ENCODE measurements at regions not wholly inside any gene's neighbourhood (a gene's known extent, or its start where the extent isn't known, plus 50 kb on each side); places are given as distances from the start of the nearest gene placed in this dataset.

- no peak for DNase-seq
Measured at GRCh38 chr9:79384501-79384900, 187.3 kb upstream of the TLE4 start.

GRCh38 chr9:79387101-79387835 lies 184.5 kb upstream of the TLE4 start:
- intact Hi-C loops (cut with DNase I): no loop called here
- Histone ChIP-seq H3K27ac (ENCODE audit: low read length) (no peak overlapping the region), H3K27me3 (ENCODE audit: control insufficient read depth, insufficient read depth) (no peaks in the 10 kb centered on the region), H3K9me3 (ENCODE audit: control insufficient read depth, low read length) (no peaks in the 10 kb centered on the region), H3K4me3 (ENCODE audit: low read length) (no peak overlapping the region), H3K4me1 (ENCODE audit: control insufficient read depth, insufficient read depth, low read length) (no peaks in the 10 kb centered on the region)
- DNase-seq (no peak), ATAC-seq (no peak)
- 71% methylated on average over 5 of the region's 5 CpGs for WGBS

More at GRCh38 chr9:79384501-79384900, 187.3 kb upstream of the TLE4 start:
- no peaks in the 10 kb centered on the region for H3K4me1 ChIP-seq (ENCODE audit: control insufficient read depth, insufficient read depth, low read length)
- WGBS: 46% methylated on average over 1 of the region's 1 CpG
- no peaks in the 10 kb centered on the region for H3K9me3 ChIP-seq (ENCODE audit: control insufficient read depth, low read length)
- ATAC-seq: no peak
- intact Hi-C loops (cut with DNase I): no loop called here
- no peaks in the 10 kb centered on the region for H3K27me3 ChIP-seq (ENCODE audit: control insufficient read depth, insufficient read depth)
- no peak overlapping the region for H3K27ac ChIP-seq (ENCODE audit: low read length)
- no peak overlapping the region for H3K4me3 ChIP-seq (ENCODE audit: low read length)

GRCh38 chr9:79390077-79390698 lies 181.6 kb upstream of the TLE4 start:
- Histone ChIP-seq H3K4me3 (ENCODE audit: low read length) (no peak overlapping the region), H3K9me3 (ENCODE audit: control insufficient read depth, low read length) (no peaks in the 10 kb centered on the region), H3K27ac (ENCODE audit: low read length) (no peak overlapping the region), H3K4me1 (ENCODE audit: control insufficient read depth, insufficient read depth, low read length) (no peaks in the 10 kb centered on the region), H3K27me3 (ENCODE audit: control insufficient read depth, insufficient read depth) (no peaks in the 10 kb centered on the region)
- no peak for ATAC-seq
- intact Hi-C loops (cut with DNase I): no loop called here
- WGBS: 72% methylated on average over 5 of the region's 5 CpGs
- DNase-seq: no peak

- Histone ChIP-seq H3K4me1 (ENCODE audit: control insufficient read depth, insufficient read depth, low read length) (no peaks in the 10 kb centered on the region), H3K27ac (ENCODE audit: low read length) (no peak overlapping the region), H3K27me3 (ENCODE audit: control insufficient read depth, insufficient read depth) (no peaks in the 10 kb centered on the region), H3K4me3 (ENCODE audit: low read length) (no peak overlapping the region), H3K9me3 (ENCODE audit: control insufficient read depth, low read length) (no peaks in the 10 kb centered on the region)
- ATAC-seq (no peak), DNase-seq (peak in 2 of 3 donors; percentile 10 to 38)
- 85% methylated on average over 28 of the region's 28 CpGs for WGBS
- intact Hi-C loops (cut with DNase I): no loop called here
Measured at GRCh38 chr9:79390781-79391770, 180.7 kb upstream of the TLE4 start.

GRCh38 chr9:79395228-79395627 lies 176.5 kb upstream of the TLE4 start:
- H3K27me3 ChIP-seq (ENCODE audit: control insufficient read depth, insufficient read depth): no peaks in the 10 kb centered on the region
- 67% methylated on average over 4 of the region's 4 CpGs for WGBS
- H3K4me3 ChIP-seq (ENCODE audit: low read length): no peak overlapping the region
- H3K27ac ChIP-seq (ENCODE audit: low read length): no peak overlapping the region
- intact Hi-C loops (cut with DNase I): no loop called here
- DNase-seq: no peak
- ATAC-seq: no peak
- no peaks in the 10 kb centered on the region for H3K9me3 ChIP-seq (ENCODE audit: control insufficient read depth, low read length)
- no peaks in the 10 kb centered on the region for H3K4me1 ChIP-seq (ENCODE audit: control insufficient read depth, insufficient read depth, low read length)

GRCh38 chr9:79395755-79396154 lies 176.0 kb upstream of the TLE4 start:
- Histone ChIP-seq H3K27me3 (ENCODE audit: control insufficient read depth, insufficient read depth) (no peaks in the 10 kb centered on the region), H3K9me3 (ENCODE audit: control insufficient read depth, low read length) (no peaks in the 10 kb centered on the region), H3K4me3 (ENCODE audit: low read length) (no peak overlapping the region), H3K4me1 (ENCODE audit: control insufficient read depth, insufficient read depth, low read length) (no peaks in the 10 kb centered on the region), H3K27ac (ENCODE audit: low read length) (no peak overlapping the region)
- intact Hi-C loops (cut with DNase I): no loop called here
- ATAC-seq (no peak), DNase-seq (no peak)
- 37% methylated on average over 7 of the region's 7 CpGs for WGBS

- Histone ChIP-seq H3K9me3 (ENCODE audit: control insufficient read depth, low read length) (no peaks in the 10 kb centered on the region), H3K4me1 (ENCODE audit: control insufficient read depth, insufficient read depth, low read length) (no peaks in the 10 kb centered on the region), H3K27me3 (ENCODE audit: control insufficient read depth, insufficient read depth) (no peaks in the 10 kb centered on the region), H3K4me3 (ENCODE audit: low read length) (no peak overlapping the region), H3K27ac (ENCODE audit: low read length) (no peak overlapping the region)
- ATAC-seq (no peak), DNase-seq (no peak)
- intact Hi-C loops (cut with DNase I): no loop called here
- 56% methylated on average over 4 of the region's 4 CpGs for WGBS
Measured at GRCh38 chr9:79396168-79396567, 175.6 kb upstream of the TLE4 start.

GRCh38 chr9:79403495-79403894 lies 168.3 kb upstream of the TLE4 start:
- intact Hi-C loops (cut with DNase I): no loop called here
- ATAC-seq (no peak), DNase-seq (no peak)
- Histone ChIP-seq H3K4me1 (ENCODE audit: control insufficient read depth, insufficient read depth, low read length) (no peaks in the 10 kb centered on the region), H3K27ac (ENCODE audit: low read length) (no peak overlapping the region), H3K4me3 (ENCODE audit: low read length) (no peak overlapping the region), H3K9me3 (ENCODE audit: control insufficient read depth, low read length) (no peaks in the 10 kb centered on the region), H3K27me3 (ENCODE audit: control insufficient read depth, insufficient read depth) (no peaks in the 10 kb centered on the region)
- 98% methylated on average over 2 of the region's 2 CpGs for WGBS

- DNase-seq (no peak), ATAC-seq (no peak)
- no peaks in the 10 kb centered on the region for H3K27me3 ChIP-seq (ENCODE audit: control insufficient read depth, insufficient read depth)
- H3K9me3 ChIP-seq (ENCODE audit: control insufficient read depth, low read length): no peaks in the 10 kb centered on the region
- no peak overlapping the region for H3K27ac ChIP-seq (ENCODE audit: low read length)
- H3K4me1 ChIP-seq (ENCODE audit: control insufficient read depth, insufficient read depth, low read length): no peaks in the 10 kb centered on the region
- 84% methylated on average over 1 of the region's 1 CpG for WGBS
- no peak overlapping the region for H3K4me3 ChIP-seq (ENCODE audit: low read length)
- intact Hi-C loops (cut with DNase I): no loop called here
Measured at GRCh38 chr9:79408200-79408599, 163.6 kb upstream of the TLE4 start.

- WGBS: 46% methylated on average over 3 of the region's 3 CpGs
- Histone ChIP-seq H3K27me3 (ENCODE audit: control insufficient read depth, insufficient read depth) (no peaks in the 10 kb centered on the region), H3K27ac (ENCODE audit: low read length) (no peak overlapping the region), H3K4me1 (ENCODE audit: control insufficient read depth, insufficient read depth, low read length) (no peaks in the 10 kb centered on the region), H3K9me3 (ENCODE audit: control insufficient read depth, low read length) (no peaks in the 10 kb centered on the region), H3K4me3 (ENCODE audit: low read length) (no peak overlapping the region)
- intact Hi-C loops (cut with DNase I): no loop called here
- ATAC-seq: no peak
- no peak for DNase-seq
Measured at GRCh38 chr9:79408617-79409016, 163.1 kb upstream of the TLE4 start.
